ENCODE measurements at regions not wholly inside any gene's neighbourhood (a gene's known extent, or its start where the extent isn't known, plus 50 kb on each side); places are given as distances from the start of the nearest gene placed in this dataset.

DNA sequence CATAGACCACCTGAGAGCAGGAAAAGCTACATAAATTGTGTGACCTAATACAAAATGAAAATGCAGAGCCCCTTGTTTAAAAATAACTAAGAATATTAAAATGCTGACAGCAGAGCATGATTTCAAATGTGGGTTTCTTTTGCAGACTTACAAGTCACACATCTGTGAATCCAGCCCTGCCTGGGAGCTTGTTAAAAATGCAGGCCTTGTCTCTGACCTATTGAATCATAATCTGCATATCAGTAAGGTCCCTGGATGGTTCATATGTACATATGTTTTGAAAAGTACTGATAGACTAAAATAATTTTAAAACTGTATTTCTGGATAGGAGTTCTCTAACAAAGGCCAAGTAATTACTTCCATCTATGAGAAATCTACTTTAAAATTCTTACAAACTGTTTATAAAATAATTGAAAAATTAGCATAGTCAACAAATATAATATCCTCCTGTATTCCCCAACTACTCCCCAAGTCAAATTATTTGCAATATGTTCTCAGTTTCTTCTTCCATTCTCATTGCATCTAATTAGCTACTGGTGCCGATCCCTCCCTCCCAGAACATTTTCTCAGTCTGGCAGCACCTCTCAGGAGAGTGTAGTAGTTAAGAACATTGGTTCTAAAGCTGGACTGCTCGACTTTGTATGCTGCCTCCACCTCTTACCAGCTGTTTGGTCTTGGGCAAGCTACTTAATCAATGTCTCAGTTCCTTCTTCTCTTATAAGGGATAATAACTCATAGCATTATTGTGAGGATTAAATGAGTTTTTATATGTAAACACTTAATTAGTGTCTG lies 1040.4 kb upstream of the CDH2 start:
- TF ChIP-seq, protein P1, sequence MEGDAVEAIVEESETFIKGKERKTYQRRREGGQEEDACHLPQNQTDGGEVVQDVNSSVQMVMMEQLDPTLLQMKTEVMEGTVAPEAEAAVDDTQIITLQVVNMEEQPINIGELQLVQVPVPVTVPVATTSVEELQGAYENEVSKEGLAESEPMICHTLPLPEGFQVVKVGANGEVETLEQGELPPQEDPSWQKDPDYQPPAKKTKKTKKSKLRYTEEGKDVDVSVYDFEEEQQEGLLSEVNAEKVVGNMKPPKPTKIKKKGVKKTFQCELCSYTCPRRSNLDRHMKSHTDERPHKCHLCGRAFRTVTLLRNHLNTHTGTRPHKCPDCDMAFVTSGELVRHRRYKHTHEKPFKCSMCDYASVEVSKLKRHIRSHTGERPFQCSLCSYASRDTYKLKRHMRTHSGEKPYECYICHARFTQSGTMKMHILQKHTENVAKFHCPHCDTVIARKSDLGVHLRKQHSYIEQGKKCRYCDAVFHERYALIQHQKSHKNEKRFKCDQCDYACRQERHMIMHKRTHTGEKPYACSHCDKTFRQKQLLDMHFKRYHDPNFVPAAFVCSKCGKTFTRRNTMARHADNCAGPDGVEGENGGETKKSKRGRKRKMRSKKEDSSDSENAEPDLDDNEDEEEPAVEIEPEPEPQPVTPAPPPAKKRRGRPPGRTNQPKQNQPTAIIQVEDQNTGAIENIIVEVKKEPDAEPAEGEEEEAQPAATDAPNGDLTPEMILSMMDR (IDR thresholded peaks at IDR 0.05) = no peak
- H3K9me3 ChIP-seq = no peaks in the 10 kb centered on the region
- intact Hi-C loops (cut with DNase I) = no loop called here
- DNase-seq (no peak), ATAC-seq (no peak)
- no peaks in the 10 kb centered on the region for H3K4me1 ChIP-seq
- no peak overlapping the region for H3K4me3 ChIP-seq
- no peak overlapping the region for H3K27ac ChIP-seq
- no peaks in the 10 kb centered on the region for H3K27me3 ChIP-seq
- no peaks in the 10 kb centered on the region for H3K36me3 ChIP-seq

DNA sequence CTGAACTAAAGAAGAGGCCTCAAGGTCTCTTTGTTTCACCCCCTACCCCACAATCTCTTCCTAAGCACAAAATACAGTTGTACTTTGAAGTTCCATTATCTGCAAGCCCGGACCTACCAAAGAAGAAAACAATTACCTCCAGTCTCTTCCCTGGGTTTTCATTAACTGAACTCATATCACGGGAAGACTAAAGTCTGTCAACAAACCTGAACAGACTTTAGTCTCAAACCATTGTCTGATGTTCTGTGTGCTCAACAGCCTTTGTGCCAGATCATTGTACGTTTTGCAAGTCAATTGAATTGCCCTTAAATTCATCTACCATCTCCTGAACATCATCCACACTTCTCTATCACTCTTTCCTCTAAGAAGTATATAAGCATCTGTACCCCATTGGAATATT lies 1021.9 kb upstream of the CDH2 start:
- H3K4me1 ChIP-seq = no peaks in the 10 kb centered on the region
- no peak for ATAC-seq
- no peaks in the 10 kb centered on the region for H3K9me3 ChIP-seq

DNA sequence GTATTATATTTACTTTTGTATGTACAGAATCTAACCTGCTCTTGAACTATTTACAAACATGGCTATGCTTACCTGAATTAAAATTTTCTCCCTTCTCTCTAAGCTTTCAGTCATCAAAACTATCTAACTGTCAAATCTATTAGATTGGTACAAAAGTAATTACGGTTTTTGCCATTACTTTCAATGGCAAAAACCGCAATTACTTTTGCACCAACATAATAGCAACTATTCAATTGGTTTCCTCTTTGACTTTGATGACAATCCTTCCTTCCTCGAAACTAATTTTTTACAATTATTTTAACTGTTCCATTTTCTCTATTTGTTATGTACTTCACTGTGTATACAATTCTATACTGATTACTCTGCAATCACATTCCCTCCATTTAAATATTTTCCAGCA lies 1019.4 kb upstream of the CDH2 start:
- H3K9me3 ChIP-seq = no peaks in the 10 kb centered on the region
- H3K36me3 ChIP-seq = no peaks in the 10 kb centered on the region
- H3K27me3 ChIP-seq = no peaks in the 10 kb centered on the region
- DNase-seq = no peak
- TF ChIP-seq, protein P1 (IDR thresholded peaks at IDR 0.05) = no peak
- H3K4me3 ChIP-seq = no peak overlapping the region
- ATAC-seq = no peak
- no peak overlapping the region for H3K27ac ChIP-seq
- no peaks in the 10 kb centered on the region for H3K4me1 ChIP-seq
- intact Hi-C loops (cut with DNase I) = no loop called here

More for the DNA sequence above, 1021.9 kb upstream of the CDH2 start:
- TF ChIP-seq, protein P1 (IDR thresholded peaks at IDR 0.05) = no peak
- intact Hi-C loops (cut with DNase I) = no loop called here
- no peak overlapping the region for H3K4me3 ChIP-seq
- H3K27me3 ChIP-seq = no peaks in the 10 kb centered on the region
- no peak for DNase-seq
- H3K27ac ChIP-seq = no peak overlapping the region
- H3K36me3 ChIP-seq = no peaks in the 10 kb centered on the region

DNA sequence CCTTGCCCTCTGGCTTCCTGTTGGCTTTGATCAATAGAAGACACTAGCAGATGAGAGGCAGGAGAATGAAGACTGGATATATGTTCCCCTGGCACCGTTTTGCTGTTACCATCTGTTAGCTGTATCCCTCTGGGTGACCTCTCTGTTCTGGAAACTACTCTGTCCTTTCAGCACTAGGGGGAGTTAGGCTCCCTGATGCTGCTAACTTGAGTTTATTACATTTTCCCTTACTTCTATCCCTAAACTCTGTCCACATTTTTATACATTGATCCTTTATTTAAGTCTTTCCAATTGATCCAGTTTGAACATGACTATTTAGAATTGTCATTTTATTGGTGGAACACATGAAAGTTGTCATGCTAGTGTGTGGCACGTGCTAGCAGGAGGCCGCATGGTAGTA lies 1014.3 kb upstream of the CDH2 start:
- no peak for ATAC-seq
- H3K36me3 ChIP-seq = no peaks in the 10 kb centered on the region
- TF ChIP-seq, protein P1 (IDR thresholded peaks at IDR 0.05) = no peak
- no peaks in the 10 kb centered on the region for H3K9me3 ChIP-seq
- H3K27ac ChIP-seq = no peak overlapping the region
- H3K4me1 ChIP-seq = no peaks in the 10 kb centered on the region
- H3K4me3 ChIP-seq = no peak overlapping the region
- no peaks in the 10 kb centered on the region for H3K27me3 ChIP-seq
- DNase-seq = no peak
- intact Hi-C loops (cut with DNase I) = no loop called here

DNA sequence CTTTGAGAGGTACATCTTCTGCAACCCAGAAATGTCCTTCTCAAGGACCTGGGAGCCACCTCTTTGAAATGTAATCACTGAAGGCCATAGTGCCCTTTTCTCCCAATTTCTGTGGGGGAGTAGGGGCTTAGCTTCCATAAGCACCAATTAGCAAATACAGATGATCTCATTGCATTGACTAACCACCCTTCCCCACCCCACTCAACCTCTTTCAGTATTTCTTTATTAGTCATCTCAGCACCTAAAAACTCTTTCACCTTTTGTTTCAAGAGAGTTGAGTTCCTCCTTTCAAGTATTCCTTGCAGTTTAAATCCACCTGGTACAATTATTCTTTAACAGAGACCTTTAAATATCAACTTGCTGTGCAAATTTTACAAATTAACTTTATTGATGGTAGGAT lies 1011.8 kb upstream of the CDH2 start:
- no peaks in the 10 kb centered on the region for H3K27me3 ChIP-seq
- ATAC-seq (no peak), DNase-seq (no peak)
- H3K4me1 ChIP-seq = no peaks in the 10 kb centered on the region
- intact Hi-C loops (cut with DNase I) = no loop called here
- H3K27ac ChIP-seq = no peak overlapping the region
- no peak overlapping the region for H3K4me3 ChIP-seq
- TF ChIP-seq, protein P1 (IDR thresholded peaks at IDR 0.05) = no peak
- no peaks in the 10 kb centered on the region for H3K36me3 ChIP-seq
- H3K9me3 ChIP-seq = no peaks in the 10 kb centered on the region

Data from upper lobe of right lung (tissue), 1 donor.